T-cell (primary cell): ENCODE measurements at regions not wholly inside any gene's neighbourhood (a gene's known extent, or its start where the extent isn't known, plus 50 kb on each side); places are given as distances from the start of the nearest gene placed in this dataset.
A peak's percentile ranks its signal among the peaks of the same experiment; 100 is the strongest.
"Not testable (repeated sequence)": the region's sequence is repeated elsewhere in the genome, so short reads cannot be mapped to it uniquely, and the experiment has no call there.

Experiments
- ATAC-seq, 4 experiments: fragments of 200-7000 bp in 3 of 4; fragments of 150-1000 bp in 1 of 4; cut with Tn5 transposase; replicated peaks in 1 of 4; 1 replicate in 3 of 4; 2 replicates in 1 of 4; pipeline ENCODE4 v1.10.0; 2021; ENCODE audit warnings: moderate library complexity in 3 of 4, mild to moderate bottlenecking in 2 of 4, moderate number of reproducible peaks in 1 of 4
- CTCF ChIA-PET, 2 donors: fragments of 300-600 bp; sonication (Branson Sonifier 250); formaldehyde crosslinking; loops; one replicate each; lab custom pipeline; 2022; ENCODE audit warnings: antibody characterized with exemption in 2 of 2; lab: Charles Lee
- POLR2A ChIA-PET, 2 donors: fragments of 300-600 bp; sonication (Branson Sonifier 250); formaldehyde crosslinking; loops; one replicate each; lab custom pipeline; 2022; ENCODE audit warnings: antibody characterized with exemption in 2 of 2; lab: Charles Lee
- DNase-seq, 35 experiments: peaks; one replicate each; pipeline versions ENCODE4 v3.0.0 to v3.0.0-alpha.2; 2013 to 2023
- H3K27ac ChIP-seq: one replicate; pipeline ENCODE4 v1.5.1; 2013; ENCODE audit warnings: low read length
- H3K27me3 ChIP-seq, 2 experiments: replicated peaks in 1 of 2; 1 replicate in 1 of 2; 2 replicates in 1 of 2; pipeline versions ENCODE4 v1.6.1 to v1.7.0; 2013; ENCODE audit warnings: low read length in 1 of 2, mixed read lengths in 1 of 2; ENCODE audit not compliant: control insufficient read depth in 2 of 2, insufficient read depth in 2 of 2; ENCODE audit errors: extremely low read depth in 1 of 2
- H3K36me3 ChIP-seq, 2 donors: 1 replicate in 1 of 2; 2 replicates in 1 of 2; pipeline versions ENCODE4 v1.6.1 to v1.7.0; 2013; ENCODE audit warnings: low read length in 1 of 2; ENCODE audit not compliant: control insufficient read depth in 2 of 2, insufficient read depth in 1 of 2; ENCODE audit errors: extremely low read depth in 1 of 2
- H3K4me1 ChIP-seq, 2 experiments: 1 replicate in 1 of 2; 2 replicates in 1 of 2; pipeline versions ENCODE4 v1.6.1 to v1.7.0; 2013; ENCODE audit warnings: low read length in 2 of 2, mixed read lengths in 1 of 2; ENCODE audit not compliant: insufficient read depth in 2 of 2, control insufficient read depth in 1 of 2; ENCODE audit errors: extremely low read depth in 1 of 2
- H3K4me3 ChIP-seq, 2 donors: 1 replicate in 1 of 2; 2 replicates in 1 of 2; pipeline versions ENCODE4 v1.5.1 to v1.7.0; 2013; ENCODE audit warnings: mild to moderate bottlenecking in 2 of 2, low read length in 1 of 2, moderate library complexity in 1 of 2; ENCODE audit not compliant: control insufficient read depth in 1 of 2; ENCODE audit errors: extremely low read depth in 1 of 2
- H3K9me3 ChIP-seq: 2 replicates; pipeline ENCODE4 v1.7.0; 2013
- H3K27ac Mint-ChIP-seq, 2 donors: one replicate each; pipeline ENCODE4 v1.8.0; 2020 to 2021; ENCODE audit warnings: mild to moderate bottlenecking in 2 of 2, mixed read lengths in 2 of 2
- H3K27me3 Mint-ChIP-seq, 2 donors: one replicate each; pipeline ENCODE4 v1.8.0; 2021 to 2022; ENCODE audit warnings: mixed read lengths in 2 of 2
- H3K36me3 Mint-ChIP-seq: one replicate; pipeline ENCODE4 v1.8.0; 2021; ENCODE audit warnings: mixed read lengths
- H3K4me1 Mint-ChIP-seq, 3 donors: one replicate each; pipeline ENCODE4 v1.8.0; 2020 to 2022; ENCODE audit warnings: mixed read lengths in 3 of 3, mild to moderate bottlenecking in 1 of 3
- H3K4me3 Mint-ChIP-seq, 3 donors: one replicate each; pipeline ENCODE4 v1.8.0; 2020 to 2022; ENCODE audit warnings: mild to moderate bottlenecking in 3 of 3, mixed read lengths in 3 of 3, moderate library complexity in 3 of 3
- H3K9me3 Mint-ChIP-seq, 3 donors: one replicate each; pipeline ENCODE4 v1.8.0; 2020 to 2022; ENCODE audit warnings: mixed read lengths in 3 of 3
- WGBS: methylation state at CpG from one replicate; pipeline ENCODE4 v1.1.5; 2013; ENCODE audit warnings: missing lambda C conversion rate; ENCODE audit not compliant: insufficient coverage; 5-methylcytosine and 5-hydroxymethylcytosine counted together

DNA sequence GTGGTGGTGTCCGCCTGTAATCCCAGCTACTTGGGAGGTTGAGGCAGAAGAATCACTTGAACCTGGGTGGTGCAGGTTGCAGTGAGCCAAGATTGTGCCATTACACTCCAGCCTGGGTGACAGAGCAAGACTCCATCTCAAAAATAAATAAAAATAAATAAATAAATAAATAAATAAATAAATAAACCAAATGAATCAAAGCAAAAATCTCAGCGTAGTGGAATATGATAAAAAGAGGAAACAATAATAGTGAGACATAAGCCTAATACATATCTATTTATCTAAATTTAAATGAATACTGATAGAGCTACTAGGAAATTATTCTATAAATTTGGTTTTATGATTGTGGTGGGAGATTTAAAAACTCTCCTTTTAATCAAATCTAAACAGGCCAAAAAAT is 124.2 kb downstream of the B3GNT2 start:
- H3K27me3 Mint-ChIP-seq, H3K9me3 ChIP-seq, DNase-seq, H3K4me3 ChIP-seq, H3K27ac ChIP-seq, H3K9me3 Mint-ChIP-seq, H3K4me3 Mint-ChIP-seq, H3K36me3 Mint-ChIP-seq, ATAC-seq, H3K36me3 ChIP-seq, CTCF ChIA-PET, H3K27ac Mint-ChIP-seq, H3K27me3 ChIP-seq: not testable (repeated sequence)
- peaks cover 4 to 12% (median 7%) of the 10 kb centered on the region in 3 donors for H3K4me1 Mint-ChIP-seq
- WGBS = no CpG with 5 or more reads among the region's 2 CpGs
- H3K4me1 ChIP-seq = peaks cover 0 to 13% of the 10 kb centered on the region in 2 experiments
- POLR2A ChIA-PET = interaction anchor here in 1 of 2 donors (0.6 kb wide), 1 partner anchor 807 kb away, joined by 3 read pairs; no protein-coding TSS in a partner anchor

DNA sequence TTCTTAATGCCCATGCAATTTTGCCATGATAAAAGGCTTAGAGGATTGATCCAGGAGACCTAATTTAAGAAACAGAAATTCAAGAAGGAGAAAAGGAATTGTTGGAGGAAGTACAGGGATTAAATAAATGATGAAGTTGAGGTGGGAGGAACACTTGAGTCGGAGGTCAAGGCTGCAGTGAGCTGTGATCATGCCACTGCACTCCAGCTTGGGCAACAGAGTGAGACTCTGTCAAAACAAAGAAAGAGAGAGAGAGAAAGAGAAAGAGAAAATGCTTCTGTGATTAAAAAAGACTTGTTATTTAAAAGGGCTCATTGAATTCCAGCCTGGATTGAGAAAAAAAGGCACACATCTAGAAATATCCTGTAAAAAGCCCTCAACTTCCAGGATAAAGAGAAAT is 123.2 kb downstream of the B3GNT2 start:
- Mint-ChIP-seq H3K27me3 (no peaks in the 10 kb centered on the region), H3K36me3 (no peaks in the 10 kb centered on the region), H3K27ac (no peak overlapping the region), H3K4me1 (peaks cover 10 to 21% (median 15%) of the 10 kb centered on the region in 3 donors), H3K9me3 (no peaks in the 10 kb centered on the region), H3K4me3 (no peak overlapping the region)
- ATAC-seq (no peak), DNase-seq (no peak)
- CTCF ChIA-PET = no interaction called here
- H3K27me3 ChIP-seq = no peaks in the 10 kb centered on the region
- H3K9me3 ChIP-seq = no peaks in the 10 kb centered on the region
- H3K4me3 ChIP-seq = no peak overlapping the region
- H3K27ac ChIP-seq = no peak overlapping the region
- 71% methylated on average over 1 of the region's 1 CpG for WGBS
- peaks cover 6 to 23% of the 10 kb centered on the region in 2 experiments for H3K4me1 ChIP-seq
- POLR2A ChIA-PET = no interaction called here
- H3K36me3 ChIP-seq = no peaks in the 10 kb centered on the region

DNA sequence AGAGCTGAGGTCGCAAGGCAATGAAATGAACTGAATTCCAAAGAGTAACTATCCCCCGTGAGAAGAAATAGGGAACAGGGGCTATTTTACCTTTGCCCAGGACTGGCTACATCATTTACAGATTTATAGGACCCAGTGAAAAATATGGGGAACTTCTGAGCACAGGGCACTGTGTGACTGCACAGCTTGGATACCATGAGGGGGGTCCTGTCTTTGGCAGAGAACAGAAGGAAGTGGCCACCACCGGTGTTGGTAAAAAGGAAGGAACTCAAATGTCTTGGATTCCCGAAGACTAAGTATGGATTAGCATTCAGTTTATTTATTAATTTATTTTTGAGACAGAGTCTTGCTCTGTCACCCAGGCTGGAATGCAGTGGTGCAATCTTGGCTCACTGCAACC is 119.6 kb downstream of the B3GNT2 start:
- H3K4me3 Mint-ChIP-seq = no peak overlapping the region
- peaks cover 20 to 34% (median 22%) of the 10 kb centered on the region in 3 donors for H3K4me1 Mint-ChIP-seq
- no peaks in the 10 kb centered on the region for H3K27me3 Mint-ChIP-seq
- DNase-seq (no peak), ATAC-seq (no peak)
- Histone ChIP-seq H3K9me3 (no peaks in the 10 kb centered on the region), H3K4me3 (no peak overlapping the region), H3K36me3 (no peaks in the 10 kb centered on the region), H3K4me1 (peaks cover 9 to 37% of the 10 kb centered on the region in 2 experiments), H3K27me3 (no peaks in the 10 kb centered on the region), H3K27ac (no peak overlapping the region)
- no peaks in the 10 kb centered on the region for H3K36me3 Mint-ChIP-seq
- 80% methylated on average over 1 of the region's 4 CpGs for WGBS
- H3K27ac Mint-ChIP-seq = no peak overlapping the region
- ChIA-PET CTCF (no interaction called here), POLR2A (no interaction called here)
- H3K9me3 Mint-ChIP-seq = no peaks in the 10 kb centered on the region

DNA sequence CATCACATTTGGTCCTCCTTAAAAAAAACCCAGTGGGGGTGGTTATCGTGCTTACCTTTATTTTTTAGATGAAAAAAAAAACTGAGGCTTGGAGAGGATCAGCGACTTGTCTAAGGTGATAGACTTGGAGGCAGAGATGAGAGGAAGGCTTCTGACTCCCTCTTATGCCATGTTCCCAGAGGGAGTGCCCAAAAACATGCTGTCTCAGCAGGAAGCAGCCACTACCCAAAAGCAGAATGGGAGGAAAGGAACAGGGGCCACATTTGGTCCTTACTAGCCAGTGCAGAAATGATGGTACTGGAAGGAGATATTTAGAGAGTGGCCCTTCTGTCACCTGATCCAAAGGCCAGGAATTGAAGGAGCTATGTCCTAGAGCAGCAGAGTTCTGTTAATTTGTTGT is 118.4 kb downstream of the B3GNT2 start:
- Histone ChIP-seq H3K36me3 (no peaks in the 10 kb centered on the region), H3K4me3 (no peak overlapping the region), H3K4me1 (peaks cover 13 to 48% of the 10 kb centered on the region in 2 experiments), H3K27me3 (no peaks in the 10 kb centered on the region), H3K27ac (peak overlapping the region; percentile 50), H3K9me3 (no peaks in the 10 kb centered on the region)
- 0% methylated on average over 1 of the region's 2 CpGs for WGBS
- DNase-seq = no peak
- peak overlapping the region; percentile 90 to 91 for H3K27ac Mint-ChIP-seq
- H3K9me3 Mint-ChIP-seq = no peaks in the 10 kb centered on the region
- no peaks in the 10 kb centered on the region for H3K27me3 Mint-ChIP-seq
- peak overlapping the region; percentile 35 to 58 (median 49) for H3K4me3 Mint-ChIP-seq
- no peaks in the 10 kb centered on the region for H3K36me3 Mint-ChIP-seq
- ATAC-seq = peak in 1 of 4 experiments; percentile 23
- H3K4me1 Mint-ChIP-seq = peaks cover 32 to 46% (median 33%) of the 10 kb centered on the region in 3 donors
- CTCF ChIA-PET = no interaction called here
- POLR2A ChIA-PET = interaction anchor here in 1 of 2 donors (0.7 kb wide), 1 partner anchor 19 kb away, joined by 4 read pairs; no protein-coding TSS in a partner anchor

DNA sequence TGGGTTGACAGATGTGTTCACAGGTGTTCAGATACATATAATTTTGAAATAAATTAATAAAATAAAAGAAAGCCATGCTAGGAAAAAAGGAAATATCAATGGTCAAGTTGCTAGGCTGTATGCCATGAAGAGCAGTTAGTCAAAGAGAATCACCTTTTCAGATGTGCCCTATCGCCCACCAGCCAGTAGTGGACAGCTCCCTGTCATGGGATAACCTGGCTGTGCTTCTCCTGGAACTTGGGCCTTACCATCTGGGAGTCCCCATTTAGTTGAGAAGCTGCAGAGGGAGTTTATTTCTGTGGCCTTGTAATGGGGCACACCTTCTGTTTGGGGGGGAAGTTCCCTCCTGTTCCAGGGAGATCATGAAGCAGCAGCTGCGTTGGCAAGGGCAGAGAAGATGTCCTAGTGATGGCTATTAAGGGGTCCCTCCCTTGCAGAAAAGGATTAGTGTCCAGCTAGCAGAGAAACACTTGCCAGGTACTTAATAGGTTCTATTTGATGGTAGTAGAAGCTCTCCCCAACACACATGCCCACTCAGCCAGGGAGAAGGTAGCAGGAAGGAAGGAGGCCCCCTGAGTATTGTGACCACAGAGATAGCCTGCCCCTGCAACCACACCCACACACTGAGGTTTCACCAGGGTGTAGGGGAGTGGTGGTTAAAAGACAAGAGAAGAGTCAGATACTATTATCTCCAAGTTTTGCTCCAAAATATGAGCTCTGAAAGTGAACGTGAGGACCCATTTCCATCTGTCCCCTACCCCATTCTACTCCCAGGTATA is 117.7 kb downstream of the B3GNT2 start:
- peak overlapping the region; percentile 50 for H3K27ac ChIP-seq
- ATAC-seq (peak; percentile 60 to 83 (median 79)), DNase-seq (peak in 11 of 35 experiments; percentile 7 to 54 (median 20))
- Mint-ChIP-seq H3K9me3 (no peaks in the 10 kb centered on the region), H3K4me1 (peaks cover 37 to 47% (median 40%) of the 10 kb centered on the region in 3 donors), H3K27me3 (no peaks in the 10 kb centered on the region), H3K27ac (peak overlapping the region; percentile 90 to 91), H3K36me3 (no peaks in the 10 kb centered on the region), H3K4me3 (peak overlapping the region; percentile 35 to 58 (median 49))
- CTCF ChIA-PET = no interaction called here
- H3K36me3 ChIP-seq = no peaks in the 10 kb centered on the region
- no peaks in the 10 kb centered on the region for H3K27me3 ChIP-seq
- no peaks in the 10 kb centered on the region for H3K9me3 ChIP-seq
- no peak overlapping the region for H3K4me3 ChIP-seq
- 67% methylated on average over 1 of the region's 3 CpGs for WGBS
- POLR2A ChIA-PET = interaction anchor here (0.7 to 0.8 kb wide), 2 partner anchors 19 to 990 kb away, joined by 3 to 4 read pairs; no protein-coding TSS in a partner anchor
- peaks cover 15 to 52% of the 10 kb centered on the region in 2 experiments for H3K4me1 ChIP-seq

DNA sequence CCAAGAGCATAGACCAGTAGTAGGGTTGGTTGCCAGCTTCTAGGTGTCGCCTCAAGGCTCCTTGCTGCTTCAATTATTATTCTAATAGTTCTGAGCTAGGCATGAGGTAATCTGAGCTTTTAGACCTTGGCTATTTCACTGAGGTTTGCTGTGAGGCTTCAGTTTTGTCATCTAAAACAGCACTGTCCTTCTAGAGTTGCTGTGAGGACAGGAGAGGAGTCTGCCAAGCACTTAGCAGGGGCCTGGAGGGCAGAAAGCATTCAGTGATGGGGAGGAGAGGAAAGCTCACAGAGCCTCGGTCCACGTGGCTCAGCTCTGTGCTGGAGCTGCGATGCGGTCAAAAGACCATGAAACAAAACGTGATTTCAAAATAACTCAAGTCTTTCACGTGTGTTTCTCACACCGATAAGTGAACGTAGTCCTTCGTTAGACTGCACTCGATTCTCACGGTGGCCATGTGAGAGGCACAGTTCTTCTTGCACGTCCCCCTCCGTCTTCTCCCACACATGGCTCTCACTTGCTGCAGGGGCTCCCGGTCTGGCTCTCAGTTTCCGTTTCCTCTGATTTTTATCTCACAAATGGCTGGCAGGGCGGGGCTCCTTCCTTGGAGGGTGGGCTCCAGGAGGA is 113.7 kb downstream of the B3GNT2 start:
- no peaks in the 10 kb centered on the region for H3K27me3 Mint-ChIP-seq
- WGBS = 0% methylated on average over 10 of the region's 17 CpGs
- ATAC-seq (peak; percentile 28 to 37 (median 33)), DNase-seq (peak in 5 of 35 experiments; percentile 19 to 54 (median 28))
- H3K4me1 Mint-ChIP-seq = peaks cover 69 to 75% (median 74%) of the 10 kb centered on the region in 3 donors
- H3K36me3 Mint-ChIP-seq = no peaks in the 10 kb centered on the region
- peaks cover 42 to 74% of the 10 kb centered on the region in 2 experiments for H3K4me1 ChIP-seq
- H3K27me3 ChIP-seq = no peaks in the 10 kb centered on the region
- peak overlapping the region; percentile 59 to 69 (median 63) for H3K4me3 Mint-ChIP-seq
- H3K36me3 ChIP-seq = no peaks in the 10 kb centered on the region
- no peaks in the 10 kb centered on the region for H3K9me3 Mint-ChIP-seq
- peak overlapping the region; percentile 91 to 96 for H3K27ac Mint-ChIP-seq
- CTCF ChIA-PET = interaction anchor here in 1 of 2 donors (0.6 to 1.1 kb wide), 2 partner anchors 21 to 30 kb away, joined by 3 read pairs; no protein-coding TSS in a partner anchor
- no peaks in the 10 kb centered on the region for H3K9me3 ChIP-seq
- no peak overlapping the region for H3K4me3 ChIP-seq
- POLR2A ChIA-PET = no interaction called here
- H3K27ac ChIP-seq = peak overlapping the region; percentile 49
